Neuron (in vitro differentiated cells): ENCODE measurements at regions not wholly inside any gene's neighbourhood (a gene's known extent, or its start where the extent isn't known, plus 50 kb on each side); places are given as distances from the start of the nearest gene placed in this dataset.

ENCODE experiments used
- H2AFZ ChIP-seq: one replicate; pipeline ENCODE4 v1.6.1; 2013; ENCODE audit warnings: low read depth, mild to moderate bottlenecking, inconsistent platforms, low read length, moderate library complexity
- H3K27me3 ChIP-seq: one replicate; pipeline ENCODE4 v1.6.1; 2013; ENCODE audit warnings: low read length; ENCODE audit not compliant: insufficient read depth
- H3K36me3 ChIP-seq: one replicate; pipeline ENCODE4 v1.6.1; 2013; ENCODE audit warnings: low read length; ENCODE audit not compliant: insufficient read depth
- H3K4me1 ChIP-seq: one replicate; pipeline ENCODE4 v1.6.1; 2013; ENCODE audit warnings: low read length; ENCODE audit not compliant: insufficient read depth
- H3K4me3 ChIP-seq: 2 replicates; pipeline ENCODE4 v1.5.1; 2013; ENCODE audit warnings: mild to moderate bottlenecking, low read length, moderate library complexity
- H3K9me3 ChIP-seq: one replicate; pipeline ENCODE4 v1.6.1; 2013; ENCODE audit warnings: low read length

- H3K4me1 ChIP-seq, result no peaks in the 10 kb centered on the region
- no peaks in the 10 kb centered on the region for H3K9me3 ChIP-seq
- H3K27me3 ChIP-seq, result no peaks in the 10 kb centered on the region
- no peak overlapping the region for H3K4me3 ChIP-seq
- no peak overlapping the region for H2AFZ ChIP-seq
- no peaks in the 10 kb centered on the region for H3K36me3 ChIP-seq
Measured at GRCh38 chr11:29318134-29318845, 698.5 kb downstream of the KCNA4 start.

- Histone ChIP-seq H3K36me3 (no peaks in the 10 kb centered on the region), H2AFZ (no peak overlapping the region), H3K4me1 (no peaks in the 10 kb centered on the region)
Measured at GRCh38 chr11:29317694-29318093, 699.1 kb downstream of the KCNA4 start.

DNA sequence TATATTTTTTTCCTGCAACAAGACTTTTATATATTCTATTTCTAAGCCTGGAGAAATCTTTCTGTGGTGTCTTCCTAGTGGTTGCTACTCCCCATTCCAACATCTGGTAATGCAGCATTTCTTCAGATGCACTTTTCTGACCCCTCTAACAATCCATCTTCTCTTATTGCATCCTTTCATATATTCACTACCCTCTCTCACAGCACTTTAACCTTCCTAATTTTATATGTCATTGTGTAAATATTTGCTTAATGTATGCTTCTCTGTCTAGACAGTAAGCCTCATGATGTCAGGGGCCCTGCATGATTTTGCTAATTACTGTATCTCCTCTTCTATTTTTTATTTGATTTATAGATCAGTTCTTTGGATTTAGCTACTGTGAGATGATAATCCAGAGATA, 701.6 kb downstream of the KCNA4 start:
- Histone ChIP-seq H3K27me3 (no peaks in the 10 kb centered on the region), H3K4me3 (no peak overlapping the region), H3K4me1 (no peaks in the 10 kb centered on the region), H3K9me3 (no peaks in the 10 kb centered on the region), H2AFZ (no peak overlapping the region), H3K36me3 (no peaks in the 10 kb centered on the region)

More at GRCh38 chr11:29317694-29318093, 699.1 kb downstream of the KCNA4 start:
- Histone ChIP-seq H3K27me3 (no peaks in the 10 kb centered on the region), H3K9me3 (no peaks in the 10 kb centered on the region), H3K4me3 (no peak overlapping the region)

DNA sequence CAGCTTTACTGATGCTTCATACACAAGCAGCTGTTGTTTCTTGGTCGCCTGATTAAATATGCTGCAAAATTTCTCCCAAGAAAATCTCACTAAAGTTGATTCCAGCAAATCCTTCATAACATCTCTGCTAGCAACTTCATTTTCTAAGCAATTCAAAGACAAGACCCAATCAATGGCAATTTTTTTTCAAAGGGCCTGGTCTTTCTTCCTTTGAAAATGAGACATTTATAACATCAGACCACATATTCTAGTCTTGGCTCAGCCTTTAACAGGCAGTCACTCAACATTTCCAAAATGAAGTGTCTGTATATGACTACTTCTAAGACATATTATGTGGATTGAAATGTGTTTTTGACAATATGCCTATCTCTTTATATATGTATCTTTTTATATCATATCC, 702.6 kb downstream of the KCNA4 start:
- Histone ChIP-seq H2AFZ (no peak overlapping the region), H3K36me3 (no peaks in the 10 kb centered on the region), H3K27me3 (no peaks in the 10 kb centered on the region), H3K9me3 (no peaks in the 10 kb centered on the region), H3K4me1 (no peaks in the 10 kb centered on the region), H3K4me3 (no peak overlapping the region)

DNA sequence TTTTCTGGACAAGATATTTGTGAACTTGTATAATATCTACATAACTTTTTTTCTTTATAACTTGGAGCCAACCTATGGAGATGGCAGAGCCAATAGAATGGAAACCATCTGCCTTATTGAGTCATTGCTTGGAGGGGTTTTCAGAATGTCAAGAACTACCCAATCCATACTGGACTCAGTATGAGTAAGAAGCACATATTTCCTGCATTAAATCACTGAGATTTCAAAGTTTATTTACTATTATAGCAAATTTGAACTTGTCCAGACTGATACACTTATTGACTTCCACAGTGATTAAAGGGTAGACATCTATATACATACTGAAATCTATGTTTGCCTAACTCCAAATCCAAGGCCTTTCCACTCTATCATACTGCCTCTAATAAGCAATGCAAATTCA, 704.0 kb downstream of the KCNA4 start:
- H3K4me3 ChIP-seq, result no peak overlapping the region
- H3K4me1 ChIP-seq, result no peaks in the 10 kb centered on the region
- H2AFZ ChIP-seq, result no peak overlapping the region
- no peaks in the 10 kb centered on the region for H3K9me3 ChIP-seq
- H3K27me3 ChIP-seq, result no peaks in the 10 kb centered on the region
- H3K36me3 ChIP-seq, result no peaks in the 10 kb centered on the region

GRCh38 chr11:29310725-29311342, 706.0 kb downstream of the KCNA4 start:
- Histone ChIP-seq H2AFZ (no peak overlapping the region), H3K4me1 (no peaks in the 10 kb centered on the region), H3K36me3 (no peaks in the 10 kb centered on the region), H3K9me3 (no peaks in the 10 kb centered on the region), H3K27me3 (no peaks in the 10 kb centered on the region), H3K4me3 (no peak overlapping the region)

- H3K4me3 ChIP-seq, result no peak overlapping the region
- H3K9me3 ChIP-seq, result no peaks in the 10 kb centered on the region
- no peaks in the 10 kb centered on the region for H3K36me3 ChIP-seq
- no peaks in the 10 kb centered on the region for H3K27me3 ChIP-seq
- H2AFZ ChIP-seq, result no peak overlapping the region
- no peaks in the 10 kb centered on the region for H3K4me1 ChIP-seq
Measured at GRCh38 chr11:29309992-29310391, 706.8 kb downstream of the KCNA4 start.

- H3K27me3 ChIP-seq, result no peaks in the 10 kb centered on the region
- no peaks in the 10 kb centered on the region for H3K9me3 ChIP-seq
- no peaks in the 10 kb centered on the region for H3K36me3 ChIP-seq
- no peak overlapping the region for H3K4me3 ChIP-seq
- no peak overlapping the region for H2AFZ ChIP-seq
- no peaks in the 10 kb centered on the region for H3K4me1 ChIP-seq
Measured at GRCh38 chr11:29306527-29306926, 710.3 kb downstream of the KCNA4 start.

- no peak overlapping the region for H2AFZ ChIP-seq
- no peak overlapping the region for H3K4me3 ChIP-seq
- no peaks in the 10 kb centered on the region for H3K27me3 ChIP-seq
- no peaks in the 10 kb centered on the region for H3K4me1 ChIP-seq
- no peaks in the 10 kb centered on the region for H3K9me3 ChIP-seq
- no peaks in the 10 kb centered on the region for H3K36me3 ChIP-seq
Measured at GRCh38 chr11:29305456-29306232, 711.2 kb downstream of the KCNA4 start.

DNA sequence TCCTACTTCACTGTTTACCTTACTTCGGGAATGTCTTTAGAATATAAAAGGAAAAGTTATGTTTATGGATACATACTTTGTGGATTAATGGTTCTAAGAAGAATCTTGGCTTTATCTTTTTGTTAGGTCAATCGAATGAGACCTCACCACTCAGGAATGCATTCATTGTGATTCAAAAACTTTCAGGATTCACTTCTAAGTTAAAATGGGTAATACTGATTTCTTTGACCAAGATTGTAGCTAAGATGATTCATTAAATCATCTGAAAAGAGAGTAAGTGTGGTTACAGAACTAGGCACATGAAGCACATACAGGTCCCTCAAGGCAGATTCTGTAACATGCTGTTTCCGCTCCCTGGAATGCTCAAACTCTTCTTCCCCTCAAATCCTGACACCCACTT, 716.4 kb downstream of the KCNA4 start:
- no peaks in the 10 kb centered on the region for H3K4me1 ChIP-seq
- no peak overlapping the region for H3K4me3 ChIP-seq
- H3K36me3 ChIP-seq, result no peaks in the 10 kb centered on the region
- no peaks in the 10 kb centered on the region for H3K27me3 ChIP-seq
- H3K9me3 ChIP-seq, result no peaks in the 10 kb centered on the region
- no peak overlapping the region for H2AFZ ChIP-seq

GRCh38 chr11:29296680-29297079, 720.1 kb downstream of the KCNA4 start:
- H3K36me3 ChIP-seq, result no peaks in the 10 kb centered on the region
- no peaks in the 10 kb centered on the region for H3K27me3 ChIP-seq
- H3K4me3 ChIP-seq, result no peak overlapping the region
- no peaks in the 10 kb centered on the region for H3K4me1 ChIP-seq
- H3K9me3 ChIP-seq, result no peaks in the 10 kb centered on the region
- H2AFZ ChIP-seq, result no peak overlapping the region

- Histone ChIP-seq H3K36me3 (no peaks in the 10 kb centered on the region), H3K4me1 (no peaks in the 10 kb centered on the region), H2AFZ (peak overlapping the region; percentile 36), H3K9me3 (no peaks in the 10 kb centered on the region), H3K4me3 (no peak overlapping the region), H3K27me3 (no peaks in the 10 kb centered on the region)
Measured at GRCh38 chr11:29293825-29294224, 723.0 kb downstream of the KCNA4 start.

GRCh38 chr11:29282088-29282487, 734.7 kb downstream of the KCNA4 start:
- no peaks in the 10 kb centered on the region for H3K27me3 ChIP-seq
- H3K36me3 ChIP-seq, result no peaks in the 10 kb centered on the region
- no peaks in the 10 kb centered on the region for H3K4me1 ChIP-seq
- H3K4me3 ChIP-seq, result no peak overlapping the region
- no peak overlapping the region for H2AFZ ChIP-seq
- no peaks in the 10 kb centered on the region for H3K9me3 ChIP-seq
